Activated CD4-positive, alpha-beta T cell treated with anti-CD3 and anti-CD28 coated beads for 48 hours (primary cell): ENCODE measurements at regions not wholly inside any gene's neighbourhood (a gene's known extent, or its start where the extent isn't known, plus 50 kb on each side); places are given as distances from the start of the nearest gene placed in this dataset.
A peak's percentile ranks its signal among the peaks of the same experiment; 100 is the strongest.

Source experiments
- DNase-seq: peaks from one replicate; pipeline ENCODE4 v3.0.0-alpha.2; 2020

GRCh38 chr2:30341500-30342267 is 105.4 kb upstream of the LCLAT1 start:
- peak; percentile 27 for DNase-seq

DNA sequence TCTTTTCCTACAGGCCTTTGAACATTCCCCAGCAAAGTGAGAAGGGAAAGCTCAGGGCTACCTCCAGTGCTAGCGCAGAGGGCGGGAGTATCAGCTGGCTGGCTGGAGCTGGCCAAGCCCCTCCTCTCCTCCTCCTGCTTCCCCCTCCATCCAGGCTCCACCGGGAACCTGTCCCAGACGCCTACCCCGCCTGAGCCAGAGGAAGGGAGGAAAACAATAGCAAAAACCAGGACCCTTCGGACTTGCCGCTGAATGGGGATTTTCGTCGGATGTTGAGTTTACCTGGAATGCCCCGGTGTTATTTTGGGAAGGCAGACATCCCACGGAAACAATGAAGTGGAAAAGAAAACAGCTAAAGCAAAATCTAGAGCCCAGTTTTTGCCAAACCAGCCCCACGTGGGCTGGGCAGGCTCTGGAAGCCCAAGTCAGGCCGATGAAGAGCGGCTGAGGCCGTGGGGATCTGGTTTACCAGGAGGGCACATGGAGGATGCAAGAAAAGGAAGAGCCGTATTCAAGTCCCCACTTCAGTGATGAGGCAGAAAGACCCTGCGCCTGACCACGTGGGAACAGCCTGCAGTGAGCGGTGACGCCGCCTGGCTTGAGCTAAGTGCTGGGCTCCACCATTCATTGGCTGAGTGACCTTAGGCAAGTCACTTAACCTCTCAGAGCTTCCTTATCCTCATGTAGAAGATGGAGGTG is 100.4 kb upstream of the LCLAT1 start:
- DNase-seq = no peak

DNA sequence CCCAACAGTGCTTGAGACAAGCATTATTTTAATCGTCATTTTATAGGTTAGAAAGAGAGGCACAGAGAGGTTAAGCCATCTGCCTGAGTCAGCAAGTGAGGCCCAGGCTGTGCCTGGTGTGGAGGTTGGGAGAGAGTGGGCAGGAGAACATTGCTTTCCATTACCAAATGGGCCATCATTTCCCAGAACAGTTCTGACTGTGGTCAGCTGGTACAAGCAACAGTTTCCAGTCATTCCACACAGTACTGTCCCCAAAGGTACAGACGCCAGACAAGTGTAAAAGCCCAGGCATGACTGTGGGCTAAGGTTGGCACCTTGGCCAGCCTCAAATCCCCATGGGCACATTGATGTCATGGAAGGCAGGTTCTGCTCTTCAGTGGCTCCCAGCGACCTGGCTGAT is 98.2 kb upstream of the LCLAT1 start:
- peak; percentile 52 for DNase-seq

DNA sequence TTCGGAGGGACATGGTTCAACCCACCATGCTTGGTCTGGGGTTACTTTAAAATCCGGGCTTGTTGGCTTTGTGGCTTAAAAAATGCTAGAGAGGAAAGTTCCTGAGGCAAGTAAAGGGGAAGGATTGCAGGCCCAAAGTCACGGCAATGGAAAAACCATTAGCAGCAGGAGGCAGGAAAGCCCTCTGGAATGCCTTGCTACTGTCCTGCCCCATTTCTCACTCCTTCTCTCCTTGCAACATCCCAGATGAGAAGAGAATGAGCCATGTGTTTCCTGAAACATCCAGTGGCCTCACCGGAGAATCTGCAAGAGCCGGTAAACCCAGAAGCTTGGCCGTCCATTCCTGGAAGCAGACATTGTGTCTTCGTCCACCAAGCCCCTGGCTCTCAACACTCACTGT is 97.4 kb upstream of the LCLAT1 start:
- no peak for DNase-seq

DNA sequence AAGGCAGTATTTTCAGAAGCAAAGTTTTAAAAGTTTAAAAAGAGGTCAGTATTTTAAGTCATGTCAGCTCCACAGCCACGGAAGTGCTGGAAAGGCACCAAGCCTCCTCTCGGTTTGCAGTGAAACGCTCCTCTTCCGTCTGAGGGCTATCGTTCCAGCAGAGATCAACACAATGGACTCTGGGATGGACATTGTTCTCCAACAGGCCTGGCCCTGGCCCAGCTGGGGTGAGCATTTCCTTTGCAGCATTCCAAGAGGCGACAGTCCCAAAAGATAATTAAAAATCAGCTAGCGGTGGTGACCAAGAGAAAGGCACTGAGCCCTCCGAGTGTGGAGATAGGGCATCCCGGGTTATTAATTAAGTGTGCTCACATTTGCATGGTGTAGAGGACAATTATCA is 95.9 kb upstream of the LCLAT1 start:
- DNase-seq = no peak

DNA sequence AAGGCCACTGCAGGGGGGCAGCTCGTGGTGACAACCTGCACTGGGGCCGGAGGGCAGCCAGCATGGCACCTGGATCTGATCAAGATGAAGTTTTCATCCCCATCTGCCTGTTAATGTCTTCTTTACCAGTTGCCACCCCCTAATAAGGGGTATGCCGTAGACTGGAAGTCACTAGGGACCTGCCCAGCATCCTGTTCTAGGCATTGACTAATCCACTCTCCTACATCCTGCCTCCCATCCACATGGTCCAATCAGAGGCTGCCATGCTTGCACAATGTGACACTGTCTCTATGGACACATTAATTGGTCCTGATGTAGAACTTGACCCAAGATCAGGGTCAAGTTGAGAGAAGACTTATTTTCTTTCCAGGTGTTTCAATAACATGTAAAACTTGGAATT is 95.1 kb upstream of the LCLAT1 start:
- DNase-seq = no peak

GRCh38 chr2:30354150-30354549 is 92.9 kb upstream of the LCLAT1 start:
- DNase-seq = no peak

DNA sequence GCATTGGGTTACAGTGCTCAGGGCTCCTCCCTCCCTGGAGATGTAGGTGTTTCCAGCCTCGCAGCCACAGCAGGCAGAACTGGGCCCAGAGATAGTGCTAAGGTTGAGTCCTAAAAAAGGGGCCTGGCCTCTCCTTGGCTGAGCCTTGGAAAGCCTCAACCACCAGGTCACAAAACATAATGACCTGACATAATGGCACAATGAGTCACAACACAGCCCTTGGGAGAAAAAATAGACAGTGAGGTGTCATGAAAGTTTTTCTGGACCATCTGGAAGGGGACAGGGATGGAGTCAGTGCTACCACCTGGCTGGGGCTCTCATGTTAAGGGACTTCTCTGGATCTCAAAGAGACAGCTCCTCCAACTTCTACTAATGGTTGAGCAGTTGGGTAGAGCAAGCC is 92.4 kb upstream of the LCLAT1 start:
- DNase-seq = no peak

GRCh38 chr2:30355306-30355705 is 91.7 kb upstream of the LCLAT1 start:
- DNase-seq = no peak

DNA sequence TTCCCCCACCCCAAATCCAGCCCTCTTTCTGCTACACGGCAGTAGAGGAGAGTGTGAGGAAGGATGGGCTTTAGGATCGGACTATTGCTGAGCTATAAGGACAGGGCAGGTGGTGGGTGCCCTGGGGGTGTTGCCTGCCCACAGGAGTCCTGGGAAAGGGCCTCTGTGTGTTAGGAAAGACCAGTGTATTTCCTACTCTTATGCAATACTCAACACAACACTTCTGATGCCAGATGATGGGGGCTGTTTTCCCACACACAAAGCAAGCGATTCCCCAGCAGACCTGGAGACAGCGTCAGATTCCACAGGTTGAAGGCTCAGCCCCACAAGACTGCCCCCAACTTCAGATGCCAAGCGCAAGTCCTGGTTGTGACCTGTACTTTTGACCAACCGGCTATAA is 91.0 kb upstream of the LCLAT1 start:
- no peak for DNase-seq

- no peak for DNase-seq
Measured at GRCh38 chr2:30356776-30357175, 90.3 kb upstream of the LCLAT1 start.

DNA sequence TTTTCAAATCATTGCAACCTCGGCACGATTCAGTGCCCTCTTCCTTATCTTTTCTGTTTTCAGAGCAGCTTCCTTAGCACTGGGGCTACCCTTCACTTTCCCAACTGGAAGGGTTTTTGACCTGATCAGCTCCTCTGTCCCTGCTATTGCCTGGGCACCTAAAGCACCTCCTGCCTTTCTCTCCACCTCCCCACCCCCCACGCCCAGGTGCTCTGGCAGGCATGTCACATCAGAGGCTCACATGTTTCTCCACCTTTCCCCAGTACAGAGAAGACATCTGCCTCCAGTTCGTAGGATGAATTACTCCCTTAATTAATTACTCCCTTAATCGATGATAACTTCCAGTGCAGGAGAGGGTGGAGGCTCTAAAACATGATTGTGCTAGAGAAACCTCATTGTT is 88.7 kb upstream of the LCLAT1 start:
- no peak for DNase-seq

DNA sequence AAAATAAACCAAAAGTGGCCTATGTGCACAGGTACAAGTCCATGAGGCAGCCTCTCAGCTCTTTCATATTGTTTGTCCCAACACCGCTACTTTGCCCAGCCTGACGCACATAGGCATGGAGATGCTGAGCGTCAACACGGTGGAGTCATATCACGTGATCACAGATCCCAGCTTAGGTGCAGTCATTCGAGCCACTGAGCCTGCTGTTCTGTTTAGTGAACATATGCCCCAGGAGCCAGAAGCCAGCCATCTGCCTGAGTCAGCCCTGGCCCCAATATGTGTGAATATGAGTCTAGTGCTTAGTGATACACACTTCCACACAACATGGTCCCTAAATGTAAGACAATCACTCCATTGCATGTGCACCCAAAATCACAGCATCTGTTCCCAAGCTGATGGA is 88.2 kb upstream of the LCLAT1 start:
- DNase-seq = no peak

DNA sequence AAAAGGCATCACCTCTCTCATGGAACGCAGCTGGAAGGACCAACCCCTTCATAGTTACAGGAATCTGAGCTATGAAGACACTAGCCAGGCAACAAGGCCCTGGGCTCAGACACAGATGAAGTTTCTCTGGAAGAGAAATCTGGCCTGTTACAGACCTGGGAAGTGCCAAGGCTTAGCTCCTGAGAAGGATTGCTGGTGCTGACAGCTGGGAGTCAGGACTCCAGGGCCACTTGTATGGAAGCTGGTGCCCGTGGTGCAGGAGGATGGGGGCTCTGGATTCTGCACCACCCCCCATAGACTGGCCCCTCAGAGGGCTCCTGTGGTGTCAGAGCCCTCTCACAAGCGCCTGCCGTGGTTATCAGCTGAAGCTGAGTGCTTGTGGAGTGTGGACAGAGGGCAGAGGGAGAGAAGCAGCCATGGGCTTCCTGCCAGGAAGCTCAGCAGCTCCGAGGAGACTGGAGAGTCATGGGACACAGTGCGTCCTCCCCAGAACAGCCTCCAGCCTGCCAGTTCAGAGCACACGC is 87.3 kb upstream of the LCLAT1 start:
- DNase-seq = no peak

- no peak for DNase-seq
Measured at GRCh38 chr2:30361751-30362394, 85.2 kb upstream of the LCLAT1 start.

- DNase-seq = no peak
Measured at GRCh38 chr2:30362468-30363081, 84.5 kb upstream of the LCLAT1 start.

DNA sequence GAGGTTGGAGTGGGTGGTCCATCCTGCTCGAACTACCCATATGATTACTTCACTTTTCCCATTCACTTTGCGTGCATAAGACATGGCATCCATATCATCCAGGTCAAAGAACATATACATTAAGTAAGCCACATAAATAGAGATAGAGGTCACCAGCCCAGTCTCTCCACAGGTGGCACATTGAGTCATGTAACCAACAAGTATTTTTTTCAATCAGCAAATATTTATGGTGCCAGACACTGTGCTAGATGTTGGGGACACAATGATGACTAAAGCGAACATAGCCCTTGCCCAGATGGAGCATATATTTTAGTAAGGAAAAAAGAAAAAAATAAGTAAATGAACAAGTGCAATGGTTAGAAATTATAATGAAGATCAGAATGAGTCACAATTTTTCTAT is 83.6 kb upstream of the LCLAT1 start:
- no peak for DNase-seq

- DNase-seq = no peak
Measured at GRCh38 chr2:30365201-30365600, 81.8 kb upstream of the LCLAT1 start.

DNA sequence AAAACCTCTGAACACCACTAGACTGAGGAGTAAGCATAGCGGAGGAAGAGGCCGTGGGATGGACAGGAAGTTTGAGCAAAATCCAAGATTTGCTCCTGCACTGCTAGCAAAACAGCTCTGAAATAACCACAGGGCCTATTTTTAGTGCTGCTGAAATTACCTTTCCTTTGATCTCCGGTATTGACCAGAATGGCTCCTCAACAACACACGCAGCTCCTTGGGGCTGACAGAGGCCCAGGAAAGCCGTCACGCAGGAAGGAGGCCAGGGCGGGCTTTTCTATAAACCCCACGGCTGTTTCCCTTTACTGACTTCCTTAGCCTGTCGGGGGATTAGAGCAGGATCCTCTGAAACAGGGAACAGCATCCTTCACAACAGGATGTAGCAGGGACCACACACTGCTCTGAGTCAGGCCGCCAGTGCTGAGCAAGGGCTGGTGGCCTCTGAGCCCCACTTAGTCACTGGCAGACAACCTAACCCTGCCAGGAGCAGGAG is 80.8 kb upstream of the LCLAT1 start:
- DNase-seq = peak; percentile 72

GRCh38 chr2:30367232-30368070 is 79.6 kb upstream of the LCLAT1 start:
- no peak for DNase-seq

GRCh38 chr2:30368258-30368657 is 78.8 kb upstream of the LCLAT1 start:
- no peak for DNase-seq

DNA sequence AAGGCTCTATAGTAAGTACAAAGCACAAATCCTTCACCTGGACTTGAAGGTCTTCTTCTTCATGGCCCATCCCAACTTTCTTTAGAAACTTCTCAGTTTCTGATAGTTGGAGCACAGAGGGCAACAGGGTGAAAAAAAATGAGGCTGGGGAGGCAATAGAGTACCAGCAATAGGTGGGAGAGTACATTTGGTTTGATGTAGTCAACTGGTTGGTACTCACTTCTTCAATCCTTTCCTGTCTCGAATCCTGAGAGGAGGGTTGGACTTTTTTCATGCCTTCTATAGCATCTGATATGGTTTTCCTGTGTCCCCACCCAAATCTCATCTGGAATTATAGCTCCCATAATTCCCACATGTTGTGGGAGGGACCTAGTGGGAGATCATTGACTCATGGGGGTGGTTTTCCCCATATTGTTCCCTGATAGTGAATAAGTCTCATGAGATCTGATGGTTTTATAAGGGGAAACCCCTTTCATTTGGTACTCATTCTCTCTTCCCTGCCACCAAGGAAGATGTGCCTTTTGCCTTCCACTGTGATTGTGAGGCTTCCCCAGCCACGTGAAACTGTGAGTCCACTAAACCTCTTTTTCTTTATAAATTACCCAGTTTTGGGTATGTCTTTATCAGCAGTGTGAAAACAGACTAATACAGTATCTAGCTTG is 75.9 kb upstream of the LCLAT1 start:
- no peak for DNase-seq
